ENCODE measurements at regions not wholly inside any gene's neighbourhood (a gene's known extent, or its start where the extent isn't known, plus 50 kb on each side); places are given as distances from the start of the nearest gene placed in this dataset.

DNA sequence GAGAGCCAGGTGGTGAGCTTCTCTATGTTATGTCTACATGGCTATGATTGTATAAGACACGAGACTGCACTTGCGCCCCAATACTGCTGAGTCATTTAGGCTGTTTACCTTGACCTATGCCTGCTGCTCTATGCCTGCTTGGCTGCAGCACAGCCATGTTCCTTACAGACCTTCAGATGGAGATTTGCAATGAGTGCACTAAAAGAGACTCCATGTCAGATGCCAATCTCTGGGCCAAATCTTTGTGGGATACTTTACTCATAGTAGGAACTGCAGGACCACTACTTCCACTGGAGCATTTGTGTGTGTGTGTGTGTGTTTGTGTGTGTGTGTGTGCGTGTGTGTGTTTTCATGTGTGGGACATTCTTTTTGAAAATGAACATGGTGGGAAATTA lies 50.0 kb upstream of the KMT2E start:
- H3K27me3 ChIP-seq (ENCODE audit: insufficient read depth, low read length) = no peaks in the 10 kb centered on the region
- peaks cover 10% of the 10 kb centered on the region for H3K4me1 ChIP-seq (ENCODE audit: insufficient read depth, low read length, severe bottlenecking)
- no peak overlapping the region for H3K9ac ChIP-seq (ENCODE audit: low read length)
- no peak overlapping the region for H2AFZ ChIP-seq (ENCODE audit: low read length)
- peaks cover 21% of the 10 kb centered on the region for H3K36me3 ChIP-seq (ENCODE audit: insufficient read depth, low read length)
- H4K20me1 ChIP-seq (ENCODE audit: insufficient read depth, low read length) = no peaks in the 10 kb centered on the region
- no peak overlapping the region for H3K4me2 ChIP-seq (ENCODE audit: low read length)
- H3K27ac ChIP-seq (ENCODE audit: low read depth, low read length, poor library complexity, severe bottlenecking) = no peak overlapping the region
- peaks cover 17% of the 10 kb centered on the region for H3K9me3 ChIP-seq (ENCODE audit: low read length)
- H3K9me2 ChIP-seq (ENCODE audit: low read depth, low read length) = no peaks in the 10 kb centered on the region
- no peaks in the 10 kb centered on the region; the same call in 1 of the 2 replicates for H3F3A ChIP-seq (ENCODE audit: insufficient read depth, low read length)
- H3K4me3 ChIP-seq (ENCODE audit: low read depth, low read length, poor library complexity, severe bottlenecking) = no peak overlapping the region
- no peaks in the 10 kb centered on the region for H3K79me2 ChIP-seq (ENCODE audit: insufficient read depth, low read length)
- no peak for TF ChIP-seq EZH2 (IDR thresholded peaks at IDR 0.05; ENCODE audit: borderline replicate concordance, low read length)
